Posterior vena cava (tissue), 2 donors: ENCODE measurements at regions not wholly inside any gene's neighbourhood (a gene's known extent, or its start where the extent isn't known, plus 50 kb on each side); places are given as distances from the start of the nearest gene placed in this dataset.

ENCODE experiments used
- DNase-seq: peaks from one replicate; pipeline ENCODE4 v3.0.0-alpha.2; 2020; ENCODE audit warnings: low spot score
- intact Hi-C, 2 donors: fragments of 100-400 bp; cut with DNase I; formaldehyde crosslinking; loops; one replicate each; pipeline versions ENCODE4 v1.14.1 to v1.14.2; 2022 to 2023
- donor health status: DM: yes; HTN: yes; CAD: no.
- donor health status: DM: yes; HTN: yes; CAD: no.

- peak; percentile 81 for DNase-seq
- intact Hi-C loops: loop anchor here (1.0 to 5.0 kb wide), 2 partner anchors 129 to 381 kb away; no protein-coding TSS in a partner anchor
Observed at GRCh38 chr14:34227834-34228649, 234.0 kb downstream of the SPTSSA start.

- no peak for DNase-seq
- intact Hi-C loops: no loop called here
Observed at GRCh38 chr14:34224221-34224620, 237.8 kb downstream of the SPTSSA start.

GRCh38 chr14:34223373-34224148 is 238.5 kb downstream of the SPTSSA start:
- DNase-seq: no peak
- intact Hi-C loops: no loop called here

GRCh38 chr14:34222867-34223266 is 239.2 kb downstream of the SPTSSA start:
- no peak for DNase-seq
- intact Hi-C loops: no loop called here

GRCh38 chr14:34222122-34222521 is 239.9 kb downstream of the SPTSSA start:
- intact Hi-C loops: no loop called here
- DNase-seq: no peak

GRCh38 chr14:34220921-34221320 is 241.1 kb downstream of the SPTSSA start:
- no peak for DNase-seq
- intact Hi-C loops: no loop called here

- DNase-seq: no peak
- intact Hi-C loops: no loop called here
Observed at GRCh38 chr14:34220378-34220706, 241.7 kb downstream of the SPTSSA start.

- intact Hi-C loops: no loop called here
- DNase-seq: no peak
Observed at GRCh38 chr14:34219661-34220377, 242.2 kb downstream of the SPTSSA start.

- DNase-seq: no peak
- intact Hi-C loops: no loop called here
Observed at GRCh38 chr14:34218881-34219280, 243.2 kb downstream of the SPTSSA start.

GRCh38 chr14:34214961-34215360 is 247.1 kb downstream of the SPTSSA start:
- no peak for DNase-seq
- intact Hi-C loops: no loop called here

- intact Hi-C loops: no loop called here
- DNase-seq: no peak
Observed at GRCh38 chr14:34213332-34213731, 248.7 kb downstream of the SPTSSA start.

GRCh38 chr14:34212172-34212929 is 249.7 kb downstream of the SPTSSA start:
- no peak for DNase-seq
- intact Hi-C loops: no loop called here

- intact Hi-C loops: no loop called here
- no peak for DNase-seq
Observed at GRCh38 chr14:34211732-34212131, 250.3 kb downstream of the SPTSSA start.

GRCh38 chr14:34208532-34208931 is 253.5 kb downstream of the SPTSSA start:
- no peak for DNase-seq
- intact Hi-C loops: no loop called here

GRCh38 chr14:34205799-34206198 is 254.9 kb upstream of the EGLN3 start:
- DNase-seq: no peak
- intact Hi-C loops: no loop called here

- intact Hi-C loops: no loop called here
- no peak for DNase-seq
Observed at GRCh38 chr14:34204774-34205173, 253.9 kb upstream of the EGLN3 start.

- intact Hi-C loops: no loop called here
- DNase-seq: no peak
Observed at GRCh38 chr14:34203251-34203722, 252.4 kb upstream of the EGLN3 start.

- DNase-seq: no peak
- intact Hi-C loops: no loop called here
Observed at GRCh38 chr14:34201909-34202637, 251.2 kb upstream of the EGLN3 start.

- DNase-seq: no peak
- intact Hi-C loops: no loop called here
Observed at GRCh38 chr14:34199585-34199984, 248.7 kb upstream of the EGLN3 start.
